Stimulated activated CD8-positive, alpha-beta memory T cell treated with anti-CD3 and anti-CD28 coated beads, Interleukin-4, amount 100 ng/mL, for 1 hour (primary cell): ENCODE measurements at regions not wholly inside any gene's neighbourhood (a gene's known extent, or its start where the extent isn't known, plus 50 kb on each side); places are given as distances from the start of the nearest gene placed in this dataset.
"Not testable (repeated sequence)": the region's sequence is repeated elsewhere in the genome, so short reads cannot be mapped to it uniquely, and the experiment has no call there.

ENCODE experiments used
- DNase-seq, 2 donors: peaks; one replicate each; pipeline ENCODE4 v3.0.0-alpha.2; 2020; ENCODE audit warnings: low read depth in 2 of 2, low spot score in 1 of 2

GRCh38 chr10:3579845-3580244 is 205.2 kb downstream of the KLF6 start:
- DNase-seq: no peak

- DNase-seq: no peak
These were observed 206.3 kb downstream of the KLF6 start for GRCh38 chr10:3578682-3579081.

- no peak for DNase-seq
These were observed 206.8 kb downstream of the KLF6 start for GRCh38 chr10:3578159-3578558.

- DNase-seq: no peak
These were observed 210.6 kb downstream of the KLF6 start for GRCh38 chr10:3574451-3574850.

GRCh38 chr10:3573498-3573897 is 211.5 kb downstream of the KLF6 start:
- no peak for DNase-seq

GRCh38 chr10:3571310-3571825 is 213.6 kb downstream of the KLF6 start:
- no peak for DNase-seq

- DNase-seq: no peak
These were observed 214.1 kb downstream of the KLF6 start for GRCh38 chr10:3570855-3571266.

GRCh38 chr10:3570131-3570729 is 214.8 kb downstream of the KLF6 start:
- no peak for DNase-seq

GRCh38 chr10:3568983-3569382 is 216.0 kb downstream of the KLF6 start:
- DNase-seq: no peak

GRCh38 chr10:3568392-3568791 is 216.6 kb downstream of the KLF6 start:
- DNase-seq: no peak

GRCh38 chr10:3567291-3567963 is 217.6 kb downstream of the KLF6 start:
- no peak for DNase-seq

GRCh38 chr10:3566627-3567026 is 218.4 kb downstream of the KLF6 start:
- no peak for DNase-seq

- DNase-seq: no peak
These were observed 220.5 kb downstream of the KLF6 start for GRCh38 chr10:3564346-3565002.

GRCh38 chr10:3563298-3563697 is 221.7 kb downstream of the KLF6 start:
- no peak for DNase-seq

- DNase-seq: not testable (repeated sequence)
These were observed 224.4 kb downstream of the KLF6 start for GRCh38 chr10:3560628-3561027.

GRCh38 chr10:3559527-3559926 is 225.5 kb downstream of the KLF6 start:
- DNase-seq: no peak

GRCh38 chr10:3559011-3559410 is 226.0 kb downstream of the KLF6 start:
- no peak for DNase-seq

GRCh38 chr10:3556191-3557017 is 228.6 kb downstream of the KLF6 start:
- not testable (repeated sequence) for DNase-seq

- DNase-seq: no peak
These were observed 230.9 kb downstream of the KLF6 start for GRCh38 chr10:3554121-3554522.

- DNase-seq: no peak
These were observed 232.7 kb downstream of the KLF6 start for GRCh38 chr10:3552281-3552680.

- DNase-seq: no peak
These were observed 233.2 kb downstream of the KLF6 start for GRCh38 chr10:3551761-3552160.
